ENCODE measurements at regions not wholly inside any gene's neighbourhood (a gene's known extent, or its start where the extent isn't known, plus 50 kb on each side); places are given as distances from the start of the nearest gene placed in this dataset.

DNA sequence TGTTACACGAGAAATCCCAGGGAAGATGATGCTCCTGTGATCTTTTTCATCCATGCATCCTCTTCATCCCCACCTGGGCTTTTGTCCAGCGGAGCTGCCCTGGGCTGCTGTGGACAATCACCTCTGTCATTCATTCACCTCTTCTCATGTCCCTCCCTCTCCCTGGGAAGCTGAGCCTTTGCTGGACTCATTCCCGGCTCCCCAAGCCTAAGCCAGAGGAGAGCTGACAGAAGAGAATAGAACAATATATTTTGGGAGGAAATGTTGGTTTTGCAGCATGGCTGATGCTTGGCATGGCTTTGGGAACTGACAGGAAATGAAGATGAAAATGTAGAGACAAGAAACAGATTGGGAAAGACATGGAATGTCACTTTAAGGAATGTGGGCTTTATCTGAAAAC lies 177.4 kb downstream of the DICER1 start (continued):
- TF ChIP-seq REST (IDR thresholded peaks at IDR 0.05; ENCODE audit: low read depth, low read length) (no peak), ZNF687 (IDR thresholded peaks at IDR 0.05) (no peak), NR2F1 (conservative IDR thresholded peaks at IDR 0.05) (no peak), CHD1 (IDR thresholded peaks at IDR 0.05; ENCODE audit: low read depth, low read length) (no peak), CBX3 (IDR thresholded peaks at IDR 0.05; ENCODE audit: borderline replicate concordance, low read depth) (no peak)
- TF ChIP-seq, protein P1, sequence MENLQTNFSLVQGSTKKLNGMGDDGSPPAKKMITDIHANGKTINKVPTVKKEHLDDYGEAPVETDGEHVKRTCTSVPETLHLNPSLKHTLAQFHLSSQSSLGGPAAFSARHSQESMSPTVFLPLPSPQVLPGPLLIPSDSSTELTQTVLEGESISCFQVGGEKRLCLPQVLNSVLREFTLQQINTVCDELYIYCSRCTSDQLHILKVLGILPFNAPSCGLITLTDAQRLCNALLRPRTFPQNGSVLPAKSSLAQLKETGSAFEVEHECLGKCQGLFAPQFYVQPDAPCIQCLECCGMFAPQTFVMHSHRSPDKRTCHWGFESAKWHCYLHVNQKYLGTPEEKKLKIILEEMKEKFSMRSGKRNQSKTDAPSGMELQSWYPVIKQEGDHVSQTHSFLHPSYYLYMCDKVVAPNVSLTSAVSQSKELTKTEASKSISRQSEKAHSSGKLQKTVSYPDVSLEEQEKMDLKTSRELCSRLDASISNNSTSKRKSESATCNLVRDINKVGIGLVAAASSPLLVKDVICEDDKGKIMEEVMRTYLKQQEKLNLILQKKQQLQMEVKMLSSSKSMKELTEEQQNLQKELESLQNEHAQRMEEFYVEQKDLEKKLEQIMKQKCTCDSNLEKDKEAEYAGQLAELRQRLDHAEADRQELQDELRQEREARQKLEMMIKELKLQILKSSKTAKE (IDR thresholded peaks at IDR 0.05; ENCODE audit: low read depth, poor library complexity, severe bottlenecking), result no peak
- TF ChIP-seq, protein P2, sequence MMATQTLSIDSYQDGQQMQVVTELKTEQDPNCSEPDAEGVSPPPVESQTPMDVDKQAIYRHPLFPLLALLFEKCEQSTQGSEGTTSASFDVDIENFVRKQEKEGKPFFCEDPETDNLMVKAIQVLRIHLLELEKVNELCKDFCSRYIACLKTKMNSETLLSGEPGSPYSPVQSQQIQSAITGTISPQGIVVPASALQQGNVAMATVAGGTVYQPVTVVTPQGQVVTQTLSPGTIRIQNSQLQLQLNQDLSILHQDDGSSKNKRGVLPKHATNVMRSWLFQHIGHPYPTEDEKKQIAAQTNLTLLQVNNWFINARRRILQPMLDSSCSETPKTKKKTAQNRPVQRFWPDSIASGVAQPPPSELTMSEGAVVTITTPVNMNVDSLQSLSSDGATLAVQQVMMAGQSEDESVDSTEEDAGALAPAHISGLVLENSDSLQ (IDR thresholded peaks at IDR 0.05), result no peak

All from GM12878 (cell line).